MM.1S (cell line): ENCODE measurements at regions not wholly inside any gene's neighbourhood (a gene's known extent, or its start where the extent isn't known, plus 50 kb on each side); places are given as distances from the start of the nearest gene placed in this dataset.

ENCODE experiments used
- EZH2 ChIP-seq: fragments of 300-600 bp; sonication (generic); optimal IDR thresholded peaks from 2 replicates; pipeline ENCODE3; 2017; ENCODE audit warnings: low read depth, mild to moderate bottlenecking, antibody characterized with exemption, low read length, mixed read lengths
- TF ChIP-seq, protein P1 (sequence below): fragments of 300-600 bp; sonication (generic); IDR thresholded peaks from 2 replicates; pipeline ENCODE4 v1.5.1; 2016; ENCODE audit warnings: antibody characterized with exemption, low read length, mixed read lengths

DNA sequence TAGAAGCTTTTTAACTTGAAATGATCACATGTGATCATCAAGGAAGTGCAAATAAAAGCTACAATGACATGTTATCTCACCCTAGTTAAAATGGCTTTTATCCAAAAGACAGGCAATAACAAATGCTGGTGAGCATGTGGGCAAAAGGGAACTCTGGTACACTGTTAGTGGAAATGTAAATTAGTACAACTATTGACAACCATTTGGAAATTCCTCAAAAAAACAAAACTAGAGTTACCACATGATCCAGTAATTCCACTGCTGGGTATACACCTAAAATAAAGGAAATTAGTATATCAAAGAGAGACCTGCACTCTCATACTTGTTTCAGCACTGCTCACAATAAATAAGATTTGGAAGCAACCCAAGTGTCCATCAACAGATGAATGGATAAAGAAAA lies 108.7 kb downstream of the HTR1B start:
- TF ChIP-seq, protein P1, sequence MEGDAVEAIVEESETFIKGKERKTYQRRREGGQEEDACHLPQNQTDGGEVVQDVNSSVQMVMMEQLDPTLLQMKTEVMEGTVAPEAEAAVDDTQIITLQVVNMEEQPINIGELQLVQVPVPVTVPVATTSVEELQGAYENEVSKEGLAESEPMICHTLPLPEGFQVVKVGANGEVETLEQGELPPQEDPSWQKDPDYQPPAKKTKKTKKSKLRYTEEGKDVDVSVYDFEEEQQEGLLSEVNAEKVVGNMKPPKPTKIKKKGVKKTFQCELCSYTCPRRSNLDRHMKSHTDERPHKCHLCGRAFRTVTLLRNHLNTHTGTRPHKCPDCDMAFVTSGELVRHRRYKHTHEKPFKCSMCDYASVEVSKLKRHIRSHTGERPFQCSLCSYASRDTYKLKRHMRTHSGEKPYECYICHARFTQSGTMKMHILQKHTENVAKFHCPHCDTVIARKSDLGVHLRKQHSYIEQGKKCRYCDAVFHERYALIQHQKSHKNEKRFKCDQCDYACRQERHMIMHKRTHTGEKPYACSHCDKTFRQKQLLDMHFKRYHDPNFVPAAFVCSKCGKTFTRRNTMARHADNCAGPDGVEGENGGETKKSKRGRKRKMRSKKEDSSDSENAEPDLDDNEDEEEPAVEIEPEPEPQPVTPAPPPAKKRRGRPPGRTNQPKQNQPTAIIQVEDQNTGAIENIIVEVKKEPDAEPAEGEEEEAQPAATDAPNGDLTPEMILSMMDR = no peak
- TF ChIP-seq EZH2 = no peak
